22Rv1 (cell line): ENCODE measurements at regions not wholly inside any gene's neighbourhood (a gene's known extent, or its start where the extent isn't known, plus 50 kb on each side); places are given as distances from the start of the nearest gene placed in this dataset.

Experiments used
- CTCF ChIP-seq: fragments of 450-650 bp; IDR thresholded peaks from 2 replicates; pipeline ENCODE4 v1.5.1; 2017; ENCODE audit warnings: mild to moderate bottlenecking
- ZFX ChIP-seq: fragments of 450-650 bp; IDR thresholded peaks from 2 replicates; pipeline ENCODE4 v1.6.1; 2017; ENCODE audit warnings: antibody characterized with exemption, borderline replicate concordance

DNA sequence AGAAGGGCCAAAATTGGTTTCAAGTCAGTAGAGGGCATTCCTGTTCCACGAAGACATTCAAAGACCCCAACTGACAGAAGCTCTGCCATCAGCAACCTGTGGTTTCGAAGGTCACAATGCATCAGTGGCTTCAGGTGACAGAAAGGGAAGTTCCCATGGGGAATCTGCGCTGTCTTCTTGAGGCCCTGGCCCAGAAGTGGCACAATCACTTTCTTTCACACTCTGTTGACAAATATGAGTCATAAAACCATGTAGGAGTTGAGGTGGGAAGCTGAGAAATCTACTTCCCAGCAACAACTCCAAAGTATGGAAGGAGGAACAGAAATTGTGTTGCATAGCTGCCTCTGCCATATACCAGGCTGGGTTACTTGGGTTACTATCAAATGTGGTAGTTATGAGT is 621.1 kb upstream of the FANCL start:
- TF ChIP-seq CTCF (no peak), ZFX (no peak)
